Left colon (tissue), 2 donors: ENCODE measurements at regions not wholly inside any gene's neighbourhood (a gene's known extent, or its start where the extent isn't known, plus 50 kb on each side); places are given as distances from the start of the nearest gene placed in this dataset.
"Not testable (repeated sequence)": the region's sequence is repeated elsewhere in the genome, so short reads cannot be mapped to it uniquely, and the experiment has no call there.

Experiments used
- ATAC-seq: fragments of 200-7000 bp; cut with Tn5 transposase; one replicate; pipeline ENCODE4 v1.9.1; 2020; ENCODE audit warnings: mild to moderate bottlenecking, moderate library complexity
- DNase-seq, 2 donors: peaks; one replicate each; pipeline ENCODE4 v3.0.0-alpha.2; 2020
- intact Hi-C, 2 donors: fragments of 100-400 bp; cut with DNase I in 1 of 2; cut with micrococcal nuclease in 1 of 2; formaldehyde crosslinking; loops; one replicate each; pipeline versions ENCODE4 v1.11.2 to v1.14.0; 2022; cut with DNase I, micrococcal nuclease
- donor health status: DM: no; HTN: no; CAD: no.
- donor health status: DM: yes; HTN: yes; CAD: no.

- DNase-seq, result no peak
- intact Hi-C loops, result no loop called here
- no peak for ATAC-seq
Measured at GRCh38 chr5:8561854-8562253, 692.9 kb downstream of the MTRR start.

GRCh38 chr5:8563540-8563939 lies 694.6 kb downstream of the MTRR start:
- ATAC-seq, intact Hi-C loops, DNase-seq: not testable (repeated sequence)

- intact Hi-C loops, result no loop called here
- ATAC-seq, result no peak
- no peak for DNase-seq
Measured at GRCh38 chr5:8568858-8569257, 699.9 kb downstream of the MTRR start.

GRCh38 chr5:8570528-8570927 lies 701.6 kb downstream of the MTRR start:
- no peak for ATAC-seq
- intact Hi-C loops, result no loop called here
- no peak for DNase-seq

GRCh38 chr5:8576178-8576577 lies 707.2 kb downstream of the MTRR start:
- intact Hi-C loops, result no loop called here
- DNase-seq, result no peak
- ATAC-seq, result no peak

- DNase-seq, result no peak
- intact Hi-C loops, result no loop called here
- no peak for ATAC-seq
Measured at GRCh38 chr5:8577792-8578191, 708.8 kb downstream of the MTRR start.

GRCh38 chr5:8580298-8580697 lies 711.4 kb downstream of the MTRR start:
- DNase-seq, result no peak
- ATAC-seq, result no peak
- intact Hi-C loops, result no loop called here

GRCh38 chr5:8581047-8581446 lies 712.1 kb downstream of the MTRR start:
- DNase-seq, result no peak
- no peak for ATAC-seq
- intact Hi-C loops, result no loop called here

- no peak for ATAC-seq
- intact Hi-C loops, result no loop called here
- no peak for DNase-seq
Measured at GRCh38 chr5:8585230-8586018, 716.5 kb downstream of the MTRR start.

- no peak for DNase-seq
- no peak for ATAC-seq
- intact Hi-C loops, result no loop called here
Measured at GRCh38 chr5:8590959-8591358, 722.0 kb downstream of the MTRR start.

GRCh38 chr5:8598356-8598755 lies 729.4 kb downstream of the MTRR start:
- ATAC-seq (no peak), DNase-seq (no peak)
- intact Hi-C loops, result no loop called here

GRCh38 chr5:8598996-8599395 lies 730.0 kb downstream of the MTRR start:
- intact Hi-C loops, result no loop called here
- DNase-seq, result no peak
- no peak for ATAC-seq

- DNase-seq, result no peak
- intact Hi-C loops, result no loop called here
- no peak for ATAC-seq
Measured at GRCh38 chr5:8600843-8601242, 731.9 kb downstream of the MTRR start.

GRCh38 chr5:8601831-8602354 lies 732.9 kb downstream of the MTRR start:
- intact Hi-C loops, result no loop called here
- ATAC-seq (no peak), DNase-seq (no peak)

- no peak for DNase-seq
- intact Hi-C loops, result no loop called here
- no peak for ATAC-seq
Measured at GRCh38 chr5:8606231-8606630, 737.3 kb downstream of the MTRR start.

- no peak for DNase-seq
- intact Hi-C loops, result no loop called here
- no peak for ATAC-seq
Measured at GRCh38 chr5:8611067-8611466, 742.1 kb downstream of the MTRR start.

GRCh38 chr5:8613078-8613685 lies 744.2 kb downstream of the MTRR start:
- peak; percentile 26 for ATAC-seq
- DNase-seq, result no peak
- intact Hi-C loops, result no loop called here

- ATAC-seq, result no peak
- intact Hi-C loops, result no loop called here
Measured at GRCh38 chr5:8615142-8615858, 746.4 kb downstream of the MTRR start.

GRCh38 chr5:8628521-8628920 lies 759.6 kb downstream of the MTRR start:
- no peak for ATAC-seq
- no peak for DNase-seq
- intact Hi-C loops, result no loop called here

More at GRCh38 chr5:8615142-8615858, 746.4 kb downstream of the MTRR start:
- DNase-seq, result no peak

- DNase-seq, result no peak
- intact Hi-C loops, result no loop called here
- no peak for ATAC-seq
Measured at GRCh38 chr5:8633259-8633658, 764.3 kb downstream of the MTRR start.
